GM13976 (cell line): ENCODE measurements at regions not wholly inside any gene's neighbourhood (a gene's known extent, or its start where the extent isn't known, plus 50 kb on each side); places are given as distances from the start of the nearest gene placed in this dataset.

Experiments
- DNase-seq: peaks from one replicate; pipeline ENCODE4 v3.0.0; 2012; ENCODE audit warnings: low spot score
- in situ Hi-C: fragments of 300-500 bp; cut with MboI; formaldehyde crosslinking; loops from one replicate; pipeline ENCODE4 v1.12.0; 2022; ENCODE audit warnings: low sequenced_read_pairs, mixed read lengths, inconsistent platforms; ENCODE audit not compliant: unreplicated experiment
- TF ChIP-seq, protein P1 (sequence below): IDR thresholded peaks from 2 replicates; pipeline ENCODE4 v1.5.1; 2012; ENCODE audit warnings: borderline replicate concordance, mild to moderate bottlenecking; ENCODE audit not compliant: insufficient read depth; ENCODE audit errors: extremely low read depth, missing control alignments, control extremely low read depth

DNA sequence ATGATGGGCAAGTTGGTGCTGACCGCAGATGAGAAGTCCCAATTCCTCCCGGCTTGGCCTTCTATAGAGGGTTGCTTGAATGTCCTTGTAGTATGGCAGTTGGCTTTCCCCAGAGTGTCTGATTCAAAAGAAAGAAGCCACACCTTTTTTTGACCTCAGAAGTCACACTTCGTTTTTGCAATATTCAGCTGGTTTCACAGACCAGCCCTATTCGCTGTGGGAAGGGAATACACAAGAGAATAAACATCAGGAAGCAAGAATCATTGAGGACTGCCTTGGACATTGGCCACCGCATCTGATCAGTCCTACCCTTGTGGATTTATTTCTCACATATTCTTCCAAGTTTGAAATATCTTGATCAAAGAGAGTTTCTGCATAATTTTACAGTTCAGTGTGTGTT is 228.6 kb upstream of the SUCLG2 start:
- DNase-seq, result no peak
- TF ChIP-seq, protein P1, sequence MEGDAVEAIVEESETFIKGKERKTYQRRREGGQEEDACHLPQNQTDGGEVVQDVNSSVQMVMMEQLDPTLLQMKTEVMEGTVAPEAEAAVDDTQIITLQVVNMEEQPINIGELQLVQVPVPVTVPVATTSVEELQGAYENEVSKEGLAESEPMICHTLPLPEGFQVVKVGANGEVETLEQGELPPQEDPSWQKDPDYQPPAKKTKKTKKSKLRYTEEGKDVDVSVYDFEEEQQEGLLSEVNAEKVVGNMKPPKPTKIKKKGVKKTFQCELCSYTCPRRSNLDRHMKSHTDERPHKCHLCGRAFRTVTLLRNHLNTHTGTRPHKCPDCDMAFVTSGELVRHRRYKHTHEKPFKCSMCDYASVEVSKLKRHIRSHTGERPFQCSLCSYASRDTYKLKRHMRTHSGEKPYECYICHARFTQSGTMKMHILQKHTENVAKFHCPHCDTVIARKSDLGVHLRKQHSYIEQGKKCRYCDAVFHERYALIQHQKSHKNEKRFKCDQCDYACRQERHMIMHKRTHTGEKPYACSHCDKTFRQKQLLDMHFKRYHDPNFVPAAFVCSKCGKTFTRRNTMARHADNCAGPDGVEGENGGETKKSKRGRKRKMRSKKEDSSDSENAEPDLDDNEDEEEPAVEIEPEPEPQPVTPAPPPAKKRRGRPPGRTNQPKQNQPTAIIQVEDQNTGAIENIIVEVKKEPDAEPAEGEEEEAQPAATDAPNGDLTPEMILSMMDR, result no peak
- in situ Hi-C loops, result no loop called here

DNA sequence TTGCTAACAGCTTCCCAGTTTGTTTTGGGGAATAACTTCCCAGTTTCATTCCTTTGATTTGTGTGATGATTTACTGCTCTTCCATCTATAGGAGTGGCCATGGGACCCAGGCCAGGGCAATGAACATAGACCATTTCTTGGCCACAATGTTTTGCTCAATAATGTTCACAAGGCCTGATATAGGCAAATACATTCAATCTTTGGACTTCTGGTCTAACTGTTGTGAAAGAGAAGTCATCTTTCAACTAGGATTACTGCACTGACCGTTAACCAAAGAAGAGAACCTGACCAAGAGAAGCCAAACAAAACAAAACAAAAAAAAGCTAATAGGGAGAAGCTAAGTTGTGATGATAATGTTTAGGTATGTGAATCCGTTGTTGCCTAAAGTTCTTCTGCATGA is 221.8 kb upstream of the SUCLG2 start:
- no peak for DNase-seq
- TF ChIP-seq, protein P1, result no peak
- in situ Hi-C loops, result no loop called here

DNA sequence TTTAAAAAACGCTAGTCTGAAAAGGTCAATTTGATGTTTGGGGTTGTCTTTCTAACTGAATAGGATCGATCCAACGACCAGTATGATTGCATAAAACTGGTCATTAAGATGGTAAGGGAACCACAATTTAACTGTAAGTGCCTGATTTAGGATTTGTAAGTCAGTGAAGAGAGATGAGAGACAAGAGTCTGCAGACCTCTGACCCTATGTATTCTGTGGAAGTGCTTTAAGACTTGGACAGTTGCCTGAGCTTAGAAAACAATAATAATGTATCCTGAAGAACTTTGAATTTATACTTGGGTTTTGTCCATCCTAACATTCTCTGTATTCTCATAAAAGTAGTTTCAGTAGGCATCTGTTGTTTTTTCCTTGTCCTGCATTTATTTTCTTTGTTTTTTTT is 221.4 kb upstream of the SUCLG2 start:
- in situ Hi-C loops, result no loop called here
- DNase-seq, result no peak

DNA sequence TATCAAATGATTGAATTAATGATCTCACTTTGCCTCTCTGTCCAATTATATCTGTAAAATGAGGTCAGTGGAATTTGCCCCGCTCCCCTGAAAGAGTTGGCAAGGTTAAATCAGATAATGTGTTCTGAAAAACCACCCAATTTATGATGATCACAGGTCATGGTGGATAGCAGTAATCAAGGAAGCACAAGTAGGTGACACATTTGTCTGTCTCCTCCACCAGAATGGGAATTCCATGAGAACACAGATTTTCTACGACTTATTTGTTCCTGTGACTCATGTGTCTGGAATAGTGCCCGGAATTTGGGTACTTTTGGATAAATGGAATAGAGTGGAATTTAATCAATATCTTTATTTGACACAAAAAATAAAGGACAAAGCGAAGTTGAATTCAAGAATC is 220.9 kb upstream of the SUCLG2 start:
- TF ChIP-seq, protein P1, result no peak
- in situ Hi-C loops, result no loop called here
- no peak for DNase-seq

More for the DNA sequence above, 221.4 kb upstream of the SUCLG2 start:
- TF ChIP-seq, protein P1, result no peak

DNA sequence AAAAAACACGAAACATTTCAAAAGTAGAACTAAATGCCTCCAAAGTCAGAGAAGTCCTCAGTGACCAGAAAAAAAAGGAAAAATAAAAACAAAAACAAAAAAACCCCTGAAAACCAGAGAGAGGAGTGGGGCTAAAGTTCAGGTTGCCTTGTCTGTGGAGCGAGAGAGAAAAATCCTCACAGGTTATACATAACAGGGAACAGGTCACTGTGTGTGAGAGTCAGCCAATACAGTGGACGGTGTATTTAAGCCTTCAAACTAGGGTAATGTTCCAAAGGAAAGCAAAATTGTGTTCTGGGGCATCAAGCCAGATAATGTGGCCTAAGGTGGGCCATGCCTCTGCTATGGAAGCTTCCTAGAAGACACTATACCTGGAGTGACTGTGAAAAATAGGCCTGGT is 216.1 kb upstream of the SUCLG2 start:
- TF ChIP-seq, protein P1, result no peak
- no peak for DNase-seq
- in situ Hi-C loops, result no loop called here

DNA sequence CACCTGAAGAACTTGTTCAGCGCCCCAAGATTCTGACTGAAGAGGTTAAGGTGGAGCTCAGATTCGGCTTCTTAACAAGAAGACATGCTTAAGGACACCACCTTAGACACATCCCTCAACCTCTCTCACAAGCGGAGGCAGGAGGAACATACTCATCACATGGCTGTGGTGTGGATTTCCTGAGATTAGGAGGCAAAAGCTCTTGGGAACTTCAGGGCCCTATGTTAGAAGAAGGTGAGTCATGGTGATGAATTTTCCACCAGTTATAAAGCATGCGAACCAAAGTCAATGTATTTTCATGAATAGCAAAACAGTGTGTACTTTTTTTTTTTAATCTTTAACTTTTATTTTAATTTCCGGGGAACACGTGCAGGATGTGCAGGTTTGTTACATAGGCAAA is 212.2 kb upstream of the SUCLG2 start:
- no peak for DNase-seq
- in situ Hi-C loops, result no loop called here
- TF ChIP-seq, protein P1, result no peak
